ENCODE measurements at regions not wholly inside any gene's neighbourhood (a gene's known extent, or its start where the extent isn't known, plus 50 kb on each side); places are given as distances from the start of the nearest gene placed in this dataset.
"Not testable (repeated sequence)": the region's sequence is repeated elsewhere in the genome, so short reads cannot be mapped to it uniquely, and the experiment has no call there.

- no peaks in the 10 kb centered on the region for H3K27me3 ChIP-seq
- H3K36me3 ChIP-seq = no peaks in the 10 kb centered on the region
- no peak overlapping the region for H3K4me3 ChIP-seq
- H3K9me3 ChIP-seq = no peaks in the 10 kb centered on the region
- H3K4me1 ChIP-seq = no peaks in the 10 kb centered on the region
- DNase-seq = no peak
- TF ChIP-seq, protein P1, sequence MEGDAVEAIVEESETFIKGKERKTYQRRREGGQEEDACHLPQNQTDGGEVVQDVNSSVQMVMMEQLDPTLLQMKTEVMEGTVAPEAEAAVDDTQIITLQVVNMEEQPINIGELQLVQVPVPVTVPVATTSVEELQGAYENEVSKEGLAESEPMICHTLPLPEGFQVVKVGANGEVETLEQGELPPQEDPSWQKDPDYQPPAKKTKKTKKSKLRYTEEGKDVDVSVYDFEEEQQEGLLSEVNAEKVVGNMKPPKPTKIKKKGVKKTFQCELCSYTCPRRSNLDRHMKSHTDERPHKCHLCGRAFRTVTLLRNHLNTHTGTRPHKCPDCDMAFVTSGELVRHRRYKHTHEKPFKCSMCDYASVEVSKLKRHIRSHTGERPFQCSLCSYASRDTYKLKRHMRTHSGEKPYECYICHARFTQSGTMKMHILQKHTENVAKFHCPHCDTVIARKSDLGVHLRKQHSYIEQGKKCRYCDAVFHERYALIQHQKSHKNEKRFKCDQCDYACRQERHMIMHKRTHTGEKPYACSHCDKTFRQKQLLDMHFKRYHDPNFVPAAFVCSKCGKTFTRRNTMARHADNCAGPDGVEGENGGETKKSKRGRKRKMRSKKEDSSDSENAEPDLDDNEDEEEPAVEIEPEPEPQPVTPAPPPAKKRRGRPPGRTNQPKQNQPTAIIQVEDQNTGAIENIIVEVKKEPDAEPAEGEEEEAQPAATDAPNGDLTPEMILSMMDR (IDR thresholded peaks at IDR 0.05) = no peak
- TF ChIP-seq POLR2A (IDR thresholded peaks at IDR 0.05) = no peak
- H3K27ac ChIP-seq = no peak overlapping the region
Observed at GRCh38 chr7:106588422-106589197, 72.3 kb downstream of the CCDC71L start.

- H3K4me3 ChIP-seq = no peak overlapping the region
- H3K4me1 ChIP-seq = no peaks in the 10 kb centered on the region
- H3K27ac ChIP-seq = no peak overlapping the region
- H3K9me3 ChIP-seq = no peaks in the 10 kb centered on the region
- H3K36me3 ChIP-seq = no peaks in the 10 kb centered on the region
- H3K27me3 ChIP-seq = no peaks in the 10 kb centered on the region
- TF ChIP-seq, protein P1 (IDR thresholded peaks at IDR 0.05) = no peak
- no peak for TF ChIP-seq POLR2A (IDR thresholded peaks at IDR 0.05)
- DNase-seq = no peak
Observed at GRCh38 chr7:106584914-106585759, 75.8 kb downstream of the CCDC71L start.

DNA sequence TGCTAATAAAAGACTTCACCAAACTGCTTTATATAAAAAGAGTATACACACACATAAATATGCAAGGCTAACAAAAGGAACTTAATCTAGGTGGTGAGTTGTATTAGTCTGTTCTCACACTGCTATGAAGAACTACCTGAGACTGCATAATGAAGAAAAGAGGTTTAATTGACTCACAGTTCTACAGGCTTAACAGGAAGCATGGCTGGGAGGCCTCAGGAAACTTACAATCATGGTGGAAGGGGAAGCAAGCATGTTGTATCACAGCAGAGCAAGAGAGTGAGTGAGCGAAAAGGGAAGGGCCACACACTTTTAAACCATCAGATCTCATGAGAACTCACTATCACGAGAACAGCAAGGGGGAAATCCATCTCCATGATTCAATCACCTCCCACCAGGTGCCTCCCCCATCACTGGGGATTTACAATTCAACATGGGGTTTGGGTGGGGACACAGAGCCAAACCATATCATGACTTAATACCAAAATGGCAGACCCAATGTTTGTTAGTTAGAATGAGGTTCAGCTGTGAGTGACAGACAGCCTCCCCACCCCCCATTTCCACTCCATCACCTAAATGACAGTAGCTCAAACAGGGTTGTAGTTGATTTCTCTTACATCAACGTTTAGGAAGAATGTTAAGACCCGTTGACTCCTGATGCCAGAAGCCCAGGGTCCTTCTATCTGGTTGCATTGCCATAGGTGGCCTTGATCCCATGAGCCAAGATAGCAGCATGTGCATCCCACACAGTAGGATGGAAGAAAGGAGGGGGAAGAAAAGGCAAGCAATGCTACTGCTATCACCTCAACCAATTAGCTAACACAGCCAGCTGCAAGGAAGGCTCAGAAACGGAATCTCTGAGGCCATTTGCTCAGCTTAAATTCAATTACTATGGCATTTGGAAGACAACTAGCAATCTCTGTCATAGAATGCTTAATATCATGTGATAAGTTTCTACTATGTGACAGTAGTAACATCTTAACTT is 77.0 kb downstream of the CCDC71L start:
- H3K36me3 ChIP-seq = no peaks in the 10 kb centered on the region

GRCh38 chr7:106583100-106583499 is 77.9 kb downstream of the CCDC71L start:
- TF ChIP-seq, protein P1 (IDR thresholded peaks at IDR 0.05) = no peak
- TF ChIP-seq POLR2A (IDR thresholded peaks at IDR 0.05) = no peak
- Histone ChIP-seq H3K4me3 (no peak overlapping the region), H3K27me3 (no peaks in the 10 kb centered on the region), H3K4me1 (no peaks in the 10 kb centered on the region), H3K9me3 (no peaks in the 10 kb centered on the region), H3K27ac (no peak overlapping the region), H3K36me3 (no peaks in the 10 kb centered on the region)
- DNase-seq = no peak

More for the DNA sequence above, 77.0 kb downstream of the CCDC71L start:
- no peak overlapping the region for H3K4me3 ChIP-seq
- no peak for TF ChIP-seq POLR2A (IDR thresholded peaks at IDR 0.05)
- TF ChIP-seq, protein P1 (IDR thresholded peaks at IDR 0.05) = no peak
- no peak for DNase-seq
- H3K4me1 ChIP-seq = no peaks in the 10 kb centered on the region
- H3K27ac ChIP-seq = no peak overlapping the region
- H3K9me3 ChIP-seq = no peaks in the 10 kb centered on the region
- H3K27me3 ChIP-seq = no peaks in the 10 kb centered on the region

DNA sequence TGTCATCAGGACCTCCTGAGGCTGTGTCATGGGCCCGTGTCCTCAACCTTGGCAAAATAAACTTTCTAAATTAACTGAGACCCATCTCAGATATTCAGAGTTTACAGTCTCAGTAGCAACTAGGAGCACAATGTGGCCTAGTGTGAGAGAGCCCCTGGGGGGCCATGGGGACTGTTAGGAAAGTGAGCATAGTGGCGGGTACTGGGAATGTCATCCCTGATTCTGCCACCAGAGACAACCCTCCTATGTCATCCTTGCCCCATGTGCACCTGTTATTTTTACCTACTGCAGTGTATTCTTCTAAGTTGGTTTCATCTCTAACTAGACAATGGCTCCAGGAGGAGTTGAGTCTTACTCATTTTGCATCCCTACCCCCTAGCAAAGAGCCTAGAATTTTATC is 78.6 kb downstream of the CCDC71L start:
- Histone ChIP-seq H3K9me3 (no peaks in the 10 kb centered on the region), H3K4me3 (no peak overlapping the region), H3K27ac (no peak overlapping the region), H3K27me3 (no peaks in the 10 kb centered on the region), H3K4me1 (no peaks in the 10 kb centered on the region), H3K36me3 (no peaks in the 10 kb centered on the region)
- DNase-seq = no peak
- TF ChIP-seq, protein P1 (IDR thresholded peaks at IDR 0.05) = no peak
- no peak for TF ChIP-seq POLR2A (IDR thresholded peaks at IDR 0.05)

DNA sequence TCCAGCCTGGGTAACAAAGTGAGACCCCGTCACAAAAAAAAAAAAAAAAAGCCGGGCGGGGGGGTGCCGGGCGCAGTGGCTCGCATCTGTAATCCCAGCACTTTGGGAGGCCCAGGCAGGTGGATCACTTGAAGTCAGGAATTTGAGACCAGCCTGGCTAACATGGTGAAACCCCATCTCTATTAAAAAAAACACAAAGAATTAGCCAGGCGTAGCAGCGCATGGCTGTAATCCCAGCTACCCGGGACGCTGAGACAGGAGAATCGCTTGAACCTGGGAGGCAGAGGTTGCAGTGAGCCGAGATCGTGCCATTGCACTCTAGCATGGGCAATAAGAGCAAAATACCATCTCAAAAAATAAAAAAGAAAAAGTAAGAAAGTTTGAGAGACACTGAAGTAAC is 81.9 kb downstream of the CCDC71L start:
- H3K27me3 ChIP-seq, H3K27ac ChIP-seq, H3K36me3 ChIP-seq, DNase-seq, H3K4me3 ChIP-seq, H3K9me3 ChIP-seq, H3K4me1 ChIP-seq: not testable (repeated sequence)

Data from Peyer's patch (tissue), 4 donors.